Thyroid gland (tissue), 4 donors: ENCODE measurements at regions not wholly inside any gene's neighbourhood (a gene's known extent, or its start where the extent isn't known, plus 50 kb on each side); places are given as distances from the start of the nearest gene placed in this dataset.

Experiments
- DNase-seq, 2 donors: peaks; one replicate each; pipeline ENCODE4 v3.0.0-alpha.2; 2019
- H3K27ac ChIP-seq, 3 donors: fragments of 200-600 bp; sonication (generic); 1 replicate in 2 of 3; 2 replicates in 1 of 3; pipeline ENCODE4 v1.5.1; 2016 to 2019; ENCODE audit warnings: mild to moderate bottlenecking in 1 of 3, moderate library complexity in 1 of 3
- H3K27me3 ChIP-seq: fragments of 200-600 bp; sonication (generic); one replicate; pipeline ENCODE4 v1.5.1; 2019
- H3K36me3 ChIP-seq, 2 donors: fragments of 200-600 bp; sonication (generic); one replicate each; pipeline ENCODE4 v1.5.1; 2016 to 2019
- H3K4me1 ChIP-seq, 2 donors: fragments of 200-600 bp; sonication (generic); one replicate each; pipeline ENCODE4 v1.5.1; 2017 to 2019
- H3K4me3 ChIP-seq, 3 donors: fragments of 200-600 bp; sonication (generic); replicated peaks in 1 of 3; 1 replicate in 2 of 3; 2 replicates in 1 of 3; pipeline ENCODE4 v1.5.1; 2016; ENCODE audit warnings: mild to moderate bottlenecking in 1 of 3
- H3K9me3 ChIP-seq: fragments of 200-600 bp; sonication (generic); one replicate; pipeline ENCODE4 v1.5.1; 2017
- POLR2A ChIP-seq, 2 donors: fragments of 450-650 bp; IDR thresholded peaks; one replicate each; pipeline ENCODE4 v1.6.1; 2017; ENCODE audit warnings: antibody characterized with exemption in 2 of 2, mild to moderate bottlenecking in 2 of 2, moderate library complexity in 1 of 2
- WGBS, 2 donors: methylation state at CpG; one replicate each; pipeline ENCODE4 v1.1.5; 2017; 5-methylcytosine and 5-hydroxymethylcytosine counted together
- intact Hi-C: fragments of 100-400 bp; cut with DNase I; formaldehyde crosslinking; loops from one replicate; pipeline ENCODE4 v1.15.1; 2023
- TF ChIP-seq, protein P1 (sequence below), 6 experiments: fragments of 200-600 bp in 3 of 6; fragments of 450-650 bp in 3 of 6; sonication (generic) in 3 of 6; IDR thresholded peaks; one replicate each; pipeline ENCODE4 v1.5.1; 2016 to 2019; ENCODE audit warnings: antibody characterized with exemption in 6 of 6, mild to moderate bottlenecking in 2 of 6, inconsistent platforms in 1 of 6, moderate library complexity in 1 of 6

DNA sequence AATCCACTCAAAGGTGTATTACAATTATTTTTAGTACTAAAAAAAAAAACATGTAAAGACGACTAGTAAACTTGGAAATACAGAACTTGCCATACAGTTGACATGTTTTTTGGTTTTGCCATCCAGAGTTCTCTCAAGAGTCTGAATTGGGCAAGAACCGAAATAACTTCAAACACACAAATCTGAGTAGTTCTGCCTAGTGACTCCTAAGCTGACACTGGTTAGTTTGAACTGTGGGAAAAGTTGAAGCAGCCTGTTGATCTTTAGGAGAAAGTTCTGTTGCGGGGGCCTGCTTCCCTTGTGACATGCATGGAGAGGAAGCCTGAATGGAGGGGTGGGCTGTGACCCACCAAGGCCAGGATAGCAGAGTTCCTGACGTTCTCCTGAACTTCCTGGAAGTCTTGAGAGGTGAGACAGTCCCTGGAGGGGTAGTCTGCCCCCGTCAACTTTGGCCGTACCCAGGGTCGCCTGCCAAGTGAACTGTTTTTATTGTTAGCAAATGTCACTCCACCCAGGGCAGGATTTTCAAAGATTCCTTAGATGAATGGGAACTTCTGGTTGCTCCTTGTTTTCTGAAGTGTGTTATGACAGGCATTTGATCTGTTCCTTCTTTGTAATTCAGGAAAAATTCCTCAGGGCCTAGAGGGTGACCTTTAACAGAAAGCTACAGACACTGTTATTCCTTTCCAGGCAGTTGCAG is 85.6 kb upstream of the SPTBN1 start:
- no peak for TF ChIP-seq POLR2A (IDR thresholded peaks at IDR 0.05)
- TF ChIP-seq, protein P1, sequence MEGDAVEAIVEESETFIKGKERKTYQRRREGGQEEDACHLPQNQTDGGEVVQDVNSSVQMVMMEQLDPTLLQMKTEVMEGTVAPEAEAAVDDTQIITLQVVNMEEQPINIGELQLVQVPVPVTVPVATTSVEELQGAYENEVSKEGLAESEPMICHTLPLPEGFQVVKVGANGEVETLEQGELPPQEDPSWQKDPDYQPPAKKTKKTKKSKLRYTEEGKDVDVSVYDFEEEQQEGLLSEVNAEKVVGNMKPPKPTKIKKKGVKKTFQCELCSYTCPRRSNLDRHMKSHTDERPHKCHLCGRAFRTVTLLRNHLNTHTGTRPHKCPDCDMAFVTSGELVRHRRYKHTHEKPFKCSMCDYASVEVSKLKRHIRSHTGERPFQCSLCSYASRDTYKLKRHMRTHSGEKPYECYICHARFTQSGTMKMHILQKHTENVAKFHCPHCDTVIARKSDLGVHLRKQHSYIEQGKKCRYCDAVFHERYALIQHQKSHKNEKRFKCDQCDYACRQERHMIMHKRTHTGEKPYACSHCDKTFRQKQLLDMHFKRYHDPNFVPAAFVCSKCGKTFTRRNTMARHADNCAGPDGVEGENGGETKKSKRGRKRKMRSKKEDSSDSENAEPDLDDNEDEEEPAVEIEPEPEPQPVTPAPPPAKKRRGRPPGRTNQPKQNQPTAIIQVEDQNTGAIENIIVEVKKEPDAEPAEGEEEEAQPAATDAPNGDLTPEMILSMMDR (IDR thresholded peaks at IDR 0.05) = no peak
- H3K9me3 ChIP-seq = no peaks in the 10 kb centered on the region
- DNase-seq = peak; percentile 28 to 46
- H3K27ac ChIP-seq = peak overlapping the region; percentile 73 to 79 (median 75)
- intact Hi-C loops = no loop called here
- peaks cover 23 to 36% of the 10 kb centered on the region in 2 donors for H3K4me1 ChIP-seq
- no peaks in the 10 kb centered on the region for H3K36me3 ChIP-seq
- 15 to 17% methylated on average over 7 of the region's 7 CpGs for WGBS, 2 donors
- no peak overlapping the region for H3K4me3 ChIP-seq
- H3K27me3 ChIP-seq = no peaks in the 10 kb centered on the region

DNA sequence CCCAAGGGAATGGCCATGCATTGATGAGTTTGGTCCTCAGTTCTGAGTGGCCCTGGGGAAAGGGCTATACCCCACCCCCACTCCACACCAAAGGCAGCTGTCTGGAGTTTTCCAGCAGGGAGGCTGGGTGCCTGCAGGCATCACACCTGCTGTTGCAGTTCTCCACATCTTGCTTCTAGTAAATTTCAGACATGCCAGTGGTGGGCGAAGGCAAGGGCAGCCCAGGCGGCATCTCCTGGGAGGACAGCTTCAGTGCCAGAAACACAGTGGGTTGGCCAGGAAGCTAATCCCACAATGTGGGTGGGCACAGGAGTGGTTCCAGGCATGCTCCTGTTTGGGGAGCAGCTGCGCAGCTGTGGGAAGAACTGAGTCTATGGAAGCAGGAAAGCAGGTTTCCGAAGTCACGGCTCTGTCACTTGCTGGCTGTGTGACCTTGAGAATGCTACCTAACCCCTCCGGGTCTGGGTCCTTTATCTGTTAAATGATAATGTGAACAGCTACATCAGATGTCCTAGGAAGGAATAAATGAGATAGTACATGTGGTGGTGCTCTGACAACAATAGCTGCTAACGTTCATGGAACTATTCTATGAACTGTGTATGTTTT is 84.6 kb upstream of the SPTBN1 start:
- Histone ChIP-seq H3K36me3 (no peaks in the 10 kb centered on the region), H3K27ac (peak overlapping the region; percentile 73 to 79 (median 75))
- intact Hi-C loops = no loop called here

DNA sequence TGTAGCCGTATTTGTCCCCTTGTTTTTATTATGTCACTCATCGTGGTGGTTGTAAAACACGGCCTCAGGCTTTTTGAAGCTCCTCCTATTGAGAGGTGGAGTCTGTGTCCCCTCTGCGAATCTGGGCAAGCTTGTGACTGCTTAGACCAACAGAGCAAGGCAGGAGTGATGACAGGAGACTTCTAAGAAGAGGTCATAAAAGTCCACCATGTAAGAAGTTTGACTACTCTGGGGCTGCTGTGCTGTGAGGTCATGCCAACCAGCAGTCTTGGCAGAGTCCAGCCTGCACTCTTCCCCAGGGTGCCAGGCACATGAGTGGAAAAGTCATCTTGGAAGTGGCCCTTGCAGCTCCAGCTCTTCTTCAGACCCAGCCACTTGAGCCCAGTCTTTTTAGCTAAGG is 83.8 kb upstream of the SPTBN1 start:
- no peaks in the 10 kb centered on the region for H3K9me3 ChIP-seq
- peaks cover 23 to 36% of the 10 kb centered on the region in 2 donors for H3K4me1 ChIP-seq
- intact Hi-C loops = no loop called here
- H3K27ac ChIP-seq = peak overlapping the region in 2 of 3 donors; percentile 73 to 75
- peak; percentile 53 to 61 for DNase-seq
- H3K27me3 ChIP-seq = no peaks in the 10 kb centered on the region
- TF ChIP-seq POLR2A (IDR thresholded peaks at IDR 0.05) = no peak
- TF ChIP-seq, protein P1 (IDR thresholded peaks at IDR 0.05) = no peak
- H3K36me3 ChIP-seq = no peaks in the 10 kb centered on the region
- 52 to 60% methylated on average over 4 of the region's 4 CpGs for WGBS, 2 donors
- H3K4me3 ChIP-seq = no peak overlapping the region

More for the DNA sequence above, 84.6 kb upstream of the SPTBN1 start:
- Histone ChIP-seq H3K4me1 (peaks cover 23 to 36% of the 10 kb centered on the region in 2 donors), H3K27me3 (no peaks in the 10 kb centered on the region), H3K4me3 (no peak overlapping the region), H3K9me3 (no peaks in the 10 kb centered on the region)
- TF ChIP-seq, protein P1 (IDR thresholded peaks at IDR 0.05) = no peak
- TF ChIP-seq POLR2A (IDR thresholded peaks at IDR 0.05) = no peak
- peak in 1 of 2 donors; percentile 16 for DNase-seq
- 74 to 83% methylated on average over 7 of the region's 7 CpGs for WGBS, 2 donors

DNA sequence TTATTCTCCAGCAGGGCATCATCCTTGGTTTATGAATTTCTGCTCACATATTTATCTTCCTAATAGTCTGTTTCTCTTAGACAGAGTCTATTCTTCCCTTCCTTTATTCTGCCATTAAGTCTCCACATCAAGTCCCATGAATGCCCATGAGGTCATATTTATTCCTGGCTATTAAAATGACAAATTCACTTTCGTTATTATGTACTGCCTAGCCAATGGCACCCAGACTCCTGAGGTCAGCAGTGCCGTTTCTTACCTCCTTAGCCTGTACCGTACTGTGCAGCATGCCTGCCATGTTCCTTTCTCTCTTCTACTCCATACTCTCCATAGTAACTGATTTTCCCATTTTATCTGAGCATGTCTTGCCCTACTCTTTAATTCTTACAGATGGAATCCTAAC is 82.3 kb upstream of the SPTBN1 start:
- Histone ChIP-seq H3K9me3 (no peaks in the 10 kb centered on the region), H3K4me1 (peaks cover 23 to 36% of the 10 kb centered on the region in 2 donors), H3K36me3 (no peaks in the 10 kb centered on the region), H3K27ac (no peak overlapping the region), H3K4me3 (no peak overlapping the region), H3K27me3 (no peaks in the 10 kb centered on the region)
- TF ChIP-seq POLR2A (IDR thresholded peaks at IDR 0.05) = no peak
- TF ChIP-seq, protein P1 (IDR thresholded peaks at IDR 0.05) = no peak
- intact Hi-C loops = no loop called here
- no peak for DNase-seq
- 83 to 88% methylated on average over 3 of the region's 3 CpGs for WGBS, 2 donors
